ENCODE measurements at regions not wholly inside any gene's neighbourhood (a gene's known extent, or its start where the extent isn't known, plus 50 kb on each side); places are given as distances from the start of the nearest gene placed in this dataset.

DNA sequence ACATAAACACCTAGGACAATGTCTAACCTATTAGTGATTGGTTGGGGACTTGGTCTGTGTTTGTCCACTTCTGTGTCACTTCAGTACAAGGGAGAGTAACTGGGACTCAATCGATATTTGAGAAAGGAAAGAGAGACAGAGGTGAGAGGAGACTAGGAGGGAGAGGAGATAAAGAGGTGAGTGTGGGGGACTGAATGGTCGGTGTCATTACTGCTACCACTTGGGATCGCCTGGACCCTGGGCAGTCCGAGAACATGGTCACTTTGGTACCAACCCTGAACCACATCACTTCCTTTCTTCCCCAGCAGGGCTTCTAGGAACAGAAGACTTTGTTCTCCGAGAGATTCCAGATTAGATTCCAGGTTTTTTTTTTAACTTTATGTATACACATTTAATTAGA is 63.7 kb downstream of the GPR6 start:
- H3K4me3 ChIP-seq (replicated peaks; ENCODE audit: low read depth, low read length), result no peak overlapping the region
- DNase-seq (ENCODE audit: extremely low read depth, insufficient read length), result no peak
- no peaks in the 10 kb centered on the region for H3K27me3 ChIP-seq (replicated peaks; ENCODE audit: control insufficient read depth, insufficient read depth, low read length)
- TF ChIP-seq CTCF (IDR thresholded peaks at IDR 0.05; ENCODE audit: insufficient read depth, low read length, poor library complexity, severe bottlenecking), result no peak
- no peaks in the 10 kb centered on the region for H3K36me3 ChIP-seq (ENCODE audit: control insufficient read depth, insufficient read depth, low read length)

- no peak for DNase-seq (ENCODE audit: extremely low read depth, insufficient read length)
- Histone ChIP-seq H3K36me3 (ENCODE audit: control insufficient read depth, insufficient read depth, low read length) (no peaks in the 10 kb centered on the region), H3K4me3 (replicated peaks; ENCODE audit: low read depth, low read length) (no peak overlapping the region), H3K27me3 (replicated peaks; ENCODE audit: control insufficient read depth, insufficient read depth, low read length) (no peaks in the 10 kb centered on the region)
- no peak for TF ChIP-seq CTCF (IDR thresholded peaks at IDR 0.05; ENCODE audit: insufficient read depth, low read length, poor library complexity, severe bottlenecking)
Measured at GRCh38 chr6:110042670-110043296, 64.7 kb downstream of the GPR6 start.

DNA sequence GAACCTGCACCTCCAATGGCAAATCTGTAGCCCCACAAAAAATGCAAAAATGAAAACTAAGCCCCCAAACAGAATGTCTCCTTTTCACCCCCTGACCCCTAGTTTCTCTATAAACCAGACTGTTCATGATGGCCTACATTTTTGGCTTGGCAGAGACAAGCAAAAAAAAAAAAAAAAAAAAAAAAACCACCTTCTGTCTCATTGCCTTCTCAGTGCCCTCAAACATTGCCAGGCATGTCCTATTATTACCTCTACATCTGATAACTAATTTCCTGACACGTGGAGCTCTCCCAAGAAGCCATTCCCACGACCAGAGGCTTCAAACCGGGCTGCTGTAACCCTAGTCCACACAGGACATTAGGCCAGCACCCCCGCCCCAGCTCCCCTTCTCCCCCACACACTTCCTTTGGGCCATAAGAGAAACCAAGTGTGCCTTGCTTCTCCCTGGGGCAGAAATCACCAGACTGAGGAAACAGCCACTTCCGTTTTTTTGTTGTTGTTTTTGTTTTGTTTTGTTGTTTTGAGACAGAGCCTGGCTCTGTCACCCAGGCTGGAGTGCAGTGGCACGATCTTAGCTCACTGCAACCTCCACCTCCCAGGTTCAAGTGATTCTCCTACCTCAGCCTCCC is 65.4 kb downstream of the GPR6 start:
- DNase-seq (ENCODE audit: extremely low read depth, insufficient read length), result peak; percentile 26
- no peaks in the 10 kb centered on the region for H3K36me3 ChIP-seq (ENCODE audit: control insufficient read depth, insufficient read depth, low read length)
- no peaks in the 10 kb centered on the region for H3K27me3 ChIP-seq (replicated peaks; ENCODE audit: control insufficient read depth, insufficient read depth, low read length)
- no peak for TF ChIP-seq CTCF (IDR thresholded peaks at IDR 0.05; ENCODE audit: insufficient read depth, low read length, poor library complexity, severe bottlenecking)
- no peak overlapping the region for H3K4me3 ChIP-seq (replicated peaks; ENCODE audit: low read depth, low read length)

- no peak for TF ChIP-seq CTCF (IDR thresholded peaks at IDR 0.05; ENCODE audit: insufficient read depth, low read length, poor library complexity, severe bottlenecking)
- Histone ChIP-seq H3K27me3 (replicated peaks; ENCODE audit: control insufficient read depth, insufficient read depth, low read length) (no peaks in the 10 kb centered on the region), H3K36me3 (ENCODE audit: control insufficient read depth, insufficient read depth, low read length) (no peaks in the 10 kb centered on the region), H3K4me3 (replicated peaks; ENCODE audit: low read depth, low read length) (no peak overlapping the region)
- no peak for DNase-seq (ENCODE audit: extremely low read depth, insufficient read length)
Measured at GRCh38 chr6:110044096-110044495, 66.0 kb downstream of the GPR6 start.

GRCh38 chr6:110044622-110045021 is 66.5 kb downstream of the GPR6 start:
- H3K36me3 ChIP-seq (ENCODE audit: control insufficient read depth, insufficient read depth, low read length), result no peaks in the 10 kb centered on the region
- TF ChIP-seq CTCF (IDR thresholded peaks at IDR 0.05; ENCODE audit: insufficient read depth, low read length, poor library complexity, severe bottlenecking), result no peak
- no peak overlapping the region for H3K4me3 ChIP-seq (replicated peaks; ENCODE audit: low read depth, low read length)
- H3K27me3 ChIP-seq (replicated peaks; ENCODE audit: control insufficient read depth, insufficient read depth, low read length), result no peaks in the 10 kb centered on the region
- DNase-seq (ENCODE audit: extremely low read depth, insufficient read length), result no peak
